NOMO-1 treated with dmso at 0.1 percent for 144 hours (cell line): ENCODE measurements at regions not wholly inside any gene's neighbourhood (a gene's known extent, or its start where the extent isn't known, plus 50 kb on each side); places are given as distances from the start of the nearest gene placed in this dataset.
"Not testable (repeated sequence)": the region's sequence is repeated elsewhere in the genome, so short reads cannot be mapped to it uniquely, and the experiment has no call there.

ENCODE experiments used
- DNase-seq: peaks from one replicate; lab custom pipeline; 2025; ENCODE audit not compliant: unreplicated experiment; lab: John Stamatoyannopoulos, UW

DNA sequence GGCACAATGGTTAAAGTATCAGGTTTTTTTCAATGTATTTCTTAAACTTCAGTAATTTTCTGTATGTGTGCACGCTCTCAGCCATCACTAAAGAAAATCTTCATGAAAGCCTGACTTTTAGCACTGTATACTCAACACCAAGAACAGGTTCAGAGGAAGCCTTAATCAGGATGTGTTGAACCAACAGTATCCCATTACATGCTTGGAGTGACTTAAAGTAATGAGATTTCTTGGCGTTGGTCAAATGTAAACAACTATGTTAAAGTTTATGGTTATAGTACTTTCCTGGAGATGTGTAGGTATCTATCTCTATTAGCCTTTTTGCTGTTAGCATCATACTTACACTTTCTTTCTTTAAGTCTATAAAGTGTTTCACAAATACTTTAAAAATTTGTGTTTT, 335.0 kb downstream of the CCER1 start:
- no peak for DNase-seq

DNA sequence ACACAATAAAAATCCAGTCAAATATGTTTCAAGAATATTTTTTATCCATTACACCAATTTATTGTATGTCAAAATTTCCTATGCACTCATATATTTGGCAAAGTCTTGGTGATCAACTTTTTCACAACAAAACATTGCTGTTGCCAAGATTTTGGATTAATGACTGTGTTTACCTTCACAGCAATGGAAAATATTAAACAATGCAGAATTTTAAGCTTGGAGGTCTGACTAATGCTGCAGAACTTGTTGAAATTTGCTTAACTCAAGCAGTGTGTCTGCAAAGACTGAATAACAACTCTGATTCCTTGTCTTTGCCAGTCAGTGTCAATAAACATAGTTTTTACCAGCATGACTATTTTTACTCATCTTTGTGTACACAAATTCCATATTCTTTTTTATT, 336.4 kb downstream of the CCER1 start:
- no peak for DNase-seq

DNA sequence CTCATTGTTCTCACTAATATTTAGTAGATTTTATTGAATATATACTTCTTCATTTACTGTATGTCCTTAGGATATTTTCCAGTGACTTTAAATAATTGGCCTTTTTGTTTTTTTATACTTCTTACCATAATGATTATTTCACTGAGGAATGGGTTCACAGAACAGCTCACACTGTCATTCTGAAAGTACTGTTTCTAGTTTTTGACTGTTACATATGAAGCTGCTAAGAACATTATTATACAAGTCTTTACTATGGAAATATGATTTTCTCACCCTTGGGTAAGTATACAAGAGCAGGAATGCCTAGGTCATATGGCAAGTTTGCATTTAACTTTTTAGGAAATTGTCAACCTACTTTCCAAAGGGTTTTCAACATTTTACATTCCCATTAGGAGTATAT, 343.1 kb downstream of the CCER1 start:
- DNase-seq, result no peak

DNA sequence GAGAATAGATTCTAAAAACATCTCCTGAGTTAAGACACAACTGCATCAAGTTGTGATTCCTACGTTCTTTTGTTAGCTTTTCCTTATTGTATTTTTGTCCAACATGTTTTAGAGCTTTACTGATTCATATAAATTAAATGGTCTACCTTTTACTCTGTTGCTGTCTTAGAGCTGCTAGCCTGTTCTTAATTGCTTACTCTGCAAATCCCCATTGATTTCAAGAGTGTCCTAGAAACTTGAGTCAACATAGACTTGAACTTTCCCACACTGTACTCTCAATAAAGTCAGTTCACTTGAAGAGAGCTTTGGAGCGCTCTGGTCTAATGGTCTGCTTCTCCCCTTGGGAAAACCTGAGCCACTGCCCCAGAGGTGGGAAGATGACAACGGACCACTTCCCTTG, 343.9 kb downstream of the CCER1 start:
- no peak for DNase-seq

DNA sequence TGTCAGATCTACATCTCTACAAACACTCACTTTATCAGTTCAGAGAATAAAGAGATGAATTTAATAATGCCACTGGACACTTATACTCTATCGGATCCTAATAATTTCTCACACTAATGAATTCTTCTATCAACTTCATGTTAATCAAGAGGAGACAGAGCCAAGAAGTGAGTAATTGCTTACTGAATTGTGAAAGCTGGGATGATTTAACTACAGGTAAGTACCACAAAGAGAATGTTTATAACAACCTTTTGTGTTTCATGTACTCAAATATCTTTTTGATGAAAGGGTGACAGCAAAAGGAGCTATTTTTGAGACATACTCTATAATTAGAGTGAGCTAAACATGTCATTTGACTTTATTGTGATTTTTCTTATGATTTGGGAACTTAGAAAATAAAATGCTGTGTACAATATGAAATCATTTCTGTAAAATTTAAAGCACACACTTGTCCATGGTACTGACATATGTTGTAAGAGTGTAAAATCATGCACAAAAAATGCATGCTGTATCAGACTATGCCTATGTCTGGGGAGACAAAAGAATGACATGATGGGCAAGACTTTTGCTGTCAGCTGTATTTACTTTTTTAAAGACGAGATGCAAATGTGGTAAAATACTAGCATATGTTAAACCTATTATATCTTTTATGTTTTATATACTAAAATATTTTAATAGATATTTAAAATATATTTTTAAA, 361.2 kb downstream of the CCER1 start:
- DNase-seq, result no peak

DNA sequence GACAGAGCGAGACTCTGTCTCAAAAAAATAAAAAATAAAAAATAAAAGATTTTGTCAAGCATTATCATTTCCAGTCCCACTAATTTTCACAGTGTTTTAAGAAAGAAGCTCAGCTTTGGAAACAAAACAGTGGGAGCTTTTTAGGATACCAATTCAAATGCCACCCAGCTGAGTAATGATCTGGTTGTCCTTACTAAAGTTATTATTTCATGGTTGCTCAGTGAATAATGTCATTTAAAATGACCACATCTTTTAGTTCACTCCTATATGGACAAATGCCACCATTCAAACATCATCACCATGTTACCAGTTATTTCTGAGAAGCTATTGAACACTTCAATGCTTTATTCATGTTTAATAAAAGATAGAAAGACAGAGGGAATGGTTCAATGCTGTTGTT, 365.0 kb downstream of the CCER1 start:
- no peak for DNase-seq

DNA sequence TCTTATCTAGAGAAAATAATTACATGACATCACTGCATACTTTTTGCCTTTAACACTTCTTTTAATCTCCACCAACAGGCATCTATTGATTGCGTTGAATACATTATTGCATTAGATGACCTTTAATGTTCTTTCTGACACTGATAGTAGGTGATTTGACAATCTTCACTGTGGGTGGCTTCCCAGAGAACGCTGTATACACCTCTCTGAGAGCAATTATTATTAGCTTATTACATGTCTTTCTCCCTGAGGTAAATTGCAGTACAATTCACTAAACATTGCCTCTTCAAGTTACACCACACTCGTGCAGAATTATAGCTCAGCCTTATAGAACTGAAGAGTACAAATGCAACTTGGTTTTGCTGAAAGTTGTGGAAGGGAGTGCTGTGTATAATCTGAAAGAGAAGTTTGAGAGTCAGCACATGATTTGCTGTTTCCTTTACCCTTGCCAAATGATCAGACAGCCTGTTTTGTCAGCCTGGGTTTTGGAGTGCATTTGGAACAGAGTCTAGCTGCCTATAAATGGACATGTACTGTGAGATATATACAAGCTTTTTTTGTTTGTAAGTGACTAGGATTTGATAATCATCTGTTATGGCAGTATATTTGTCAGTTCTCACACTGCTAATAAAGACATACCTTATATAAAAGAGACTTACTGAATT, 369.2 kb downstream of the CCER1 start:
- no peak for DNase-seq

DNA sequence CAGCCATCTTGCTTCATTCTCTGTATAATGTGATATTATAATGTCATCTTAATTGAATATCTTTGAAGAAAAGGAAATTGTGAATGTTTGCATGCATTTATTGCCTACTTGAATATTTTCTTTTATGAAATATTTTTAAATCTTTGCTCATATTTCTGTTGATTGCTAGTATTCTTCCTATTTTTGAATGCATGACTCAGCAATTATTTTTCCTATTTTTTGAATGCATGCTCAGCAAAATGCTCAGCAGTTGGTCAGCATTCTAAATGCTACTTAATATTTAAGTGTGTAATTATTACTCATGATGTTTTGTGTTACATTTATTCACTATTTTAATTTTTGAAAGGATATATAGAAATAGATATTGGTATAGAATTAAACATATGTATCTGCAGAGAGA, 378.3 kb downstream of the CCER1 start:
- DNase-seq, result no peak

DNA sequence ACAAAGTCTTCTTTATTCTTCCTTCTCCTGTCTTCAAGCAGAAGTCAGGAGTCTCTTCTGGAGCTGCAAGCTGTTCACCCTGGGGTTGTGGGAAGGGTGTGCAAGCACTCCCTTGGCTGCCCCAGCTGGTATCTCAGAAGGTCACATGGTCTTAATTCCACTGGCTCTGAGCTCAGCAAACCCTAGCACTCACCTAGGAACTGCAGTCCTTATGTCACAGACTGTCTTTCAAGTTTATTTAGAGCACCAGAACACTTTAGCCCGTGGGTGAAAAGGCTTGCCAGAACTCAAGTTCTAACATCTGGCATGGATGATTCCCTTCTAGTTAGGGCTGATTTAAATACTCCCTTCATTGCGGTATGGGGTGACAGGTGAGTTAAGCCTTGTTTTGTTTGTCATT, 379.0 kb downstream of the CCER1 start:
- DNase-seq, result no peak

DNA sequence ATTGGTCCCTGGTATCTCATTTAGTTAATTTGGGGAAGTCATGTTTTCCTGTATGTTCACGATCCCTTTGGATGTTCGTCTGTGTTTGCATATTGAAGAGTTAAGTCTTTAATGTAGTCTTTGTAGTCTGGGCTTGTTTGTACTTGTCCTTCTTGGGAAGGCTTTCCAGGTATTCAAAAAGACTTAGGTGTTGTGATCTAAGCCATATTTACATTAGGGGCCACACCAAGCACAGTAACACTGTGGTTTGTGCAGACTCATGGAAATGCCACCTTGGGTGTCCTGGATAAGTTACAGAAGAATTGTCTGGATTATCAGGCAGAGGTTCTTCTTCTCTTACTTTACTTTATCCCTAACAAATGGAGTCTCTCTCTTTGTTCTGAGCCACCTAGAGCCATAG, 380.3 kb downstream of the CCER1 start:
- no peak for DNase-seq

DNA sequence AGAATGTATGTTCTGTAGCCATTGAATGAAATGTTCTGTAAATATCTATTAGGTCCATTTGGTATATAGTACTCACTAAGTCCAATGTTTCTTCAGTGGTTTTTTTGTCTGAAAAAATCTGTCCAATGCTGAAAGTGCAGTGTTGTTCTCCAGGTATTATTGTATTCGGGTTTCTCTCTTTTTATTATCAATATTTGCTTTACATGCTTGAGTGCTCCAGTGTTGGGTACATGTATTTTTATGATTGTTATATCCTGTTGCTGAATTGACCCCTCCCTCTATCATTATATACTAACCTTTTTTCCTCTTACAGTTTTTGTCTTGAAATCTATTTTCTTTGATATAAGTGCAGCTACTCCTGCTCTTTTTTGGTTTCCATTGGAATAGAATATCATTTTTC, 382.2 kb downstream of the CCER1 start:
- no peak for DNase-seq

DNA sequence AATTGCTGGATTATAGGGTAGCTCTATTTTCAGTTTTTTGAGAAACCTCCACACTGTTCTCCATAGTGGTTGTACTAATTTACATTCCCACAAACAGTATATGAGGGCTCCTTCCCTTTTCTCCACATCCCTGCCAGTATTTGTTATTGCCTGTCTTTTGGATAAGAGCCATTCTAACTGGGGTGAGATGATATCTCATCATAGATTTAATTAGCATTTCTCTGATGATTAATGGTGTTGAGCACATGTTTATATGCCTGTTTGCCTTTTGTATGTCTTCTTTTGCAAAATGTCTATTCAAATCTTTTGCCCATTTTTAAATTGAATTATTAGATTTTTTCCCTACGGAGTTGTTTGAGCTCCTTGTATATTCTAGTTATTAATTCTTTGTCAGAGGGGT, 385.3 kb downstream of the CCER1 start:
- DNase-seq, result no peak

DNA sequence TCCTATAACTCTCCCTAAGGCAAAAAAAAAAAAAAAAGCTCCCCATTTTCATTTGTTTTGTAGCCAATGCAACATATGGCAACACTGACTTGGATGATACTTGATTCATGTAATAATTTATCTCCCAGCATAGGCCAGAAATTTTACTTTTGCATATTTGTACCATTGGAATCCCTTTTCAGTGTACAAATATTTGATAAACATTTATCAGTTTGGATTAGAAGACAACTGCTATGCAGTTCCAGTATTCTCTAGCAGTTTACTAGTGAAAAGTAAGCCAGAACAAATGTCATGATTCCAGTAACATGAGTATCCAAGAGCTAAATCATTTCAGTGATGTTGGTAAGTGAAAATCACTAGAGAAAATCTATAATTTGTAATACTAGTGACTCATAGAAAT, 392.3 kb downstream of the CCER1 start:
- DNase-seq, result no peak

DNA sequence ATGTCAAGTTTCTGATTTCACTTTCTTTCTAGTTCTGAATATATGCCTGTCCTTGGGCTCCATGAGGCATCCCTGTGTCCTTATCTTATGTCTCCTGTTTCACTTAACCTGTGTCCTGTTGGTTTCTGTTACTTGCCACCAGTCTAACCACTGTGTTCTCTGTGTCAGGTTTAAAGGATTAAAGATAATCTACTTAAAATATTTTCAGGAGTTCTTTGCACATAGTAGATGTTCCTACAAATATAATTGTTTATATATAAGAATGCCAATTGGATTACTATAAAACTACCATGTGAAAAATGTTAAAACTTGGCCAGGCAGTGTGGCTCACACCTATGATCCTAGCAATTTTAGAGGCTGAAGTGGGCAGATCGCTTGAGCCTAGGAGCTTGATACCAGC, 406.4 kb downstream of the CCER1 start:
- no peak for DNase-seq

DNA sequence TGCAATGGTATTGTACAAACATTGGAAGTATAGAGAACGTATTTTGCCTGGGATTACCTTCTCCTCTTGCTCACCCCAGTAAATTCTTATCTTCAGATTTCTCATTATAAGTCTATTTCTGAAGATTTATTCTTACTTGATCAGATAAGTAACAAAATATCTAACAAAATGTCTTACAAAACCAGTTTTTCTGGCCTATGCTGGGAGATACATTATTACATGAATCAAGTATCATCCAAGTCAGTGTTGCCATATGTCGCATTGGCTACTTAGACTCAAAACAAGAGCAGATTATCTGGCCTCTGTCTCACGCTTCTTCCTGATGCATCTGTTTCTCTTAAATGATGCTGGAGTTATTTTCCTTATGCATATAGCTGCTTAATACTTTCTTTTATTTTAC, 408.5 kb downstream of the CCER1 start:
- no peak for DNase-seq

DNA sequence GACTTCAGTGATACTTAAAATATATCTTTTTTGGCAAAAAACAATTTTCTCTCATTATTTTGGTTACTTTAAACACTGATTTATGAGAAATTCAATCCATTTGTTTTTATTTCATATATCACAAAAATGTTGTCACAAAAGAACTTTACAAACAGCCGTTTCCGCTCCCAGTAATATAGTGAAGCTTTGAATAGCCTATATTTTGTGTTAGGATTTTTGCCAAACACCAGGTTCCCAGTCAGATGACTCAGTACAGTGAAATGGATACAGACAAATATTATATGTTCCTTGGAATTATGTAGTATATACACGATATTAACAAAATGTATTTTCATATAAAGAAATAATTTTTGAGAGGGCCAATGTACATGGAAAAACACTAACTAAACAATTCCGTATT, 411.1 kb downstream of the CCER1 start:
- DNase-seq, result no peak

DNA sequence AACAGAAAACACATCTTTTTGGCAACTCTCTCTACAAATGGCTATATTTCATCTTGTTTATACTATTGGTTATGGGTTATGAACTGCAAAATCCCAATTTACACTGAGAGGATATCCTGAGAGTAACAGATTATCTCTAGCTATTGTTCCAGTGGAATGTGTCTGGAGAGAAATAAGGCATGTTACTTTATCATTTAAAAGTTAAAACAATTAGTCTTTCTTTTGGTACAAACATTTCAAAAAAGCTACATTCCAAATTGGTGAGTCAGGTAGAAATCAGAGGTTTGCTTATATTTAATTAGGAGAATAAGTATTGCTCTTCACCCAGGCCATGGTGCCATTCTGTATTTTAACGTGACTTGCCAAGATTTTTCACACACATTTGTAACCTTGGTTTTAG, 411.6 kb downstream of the CCER1 start:
- DNase-seq, result no peak

DNA sequence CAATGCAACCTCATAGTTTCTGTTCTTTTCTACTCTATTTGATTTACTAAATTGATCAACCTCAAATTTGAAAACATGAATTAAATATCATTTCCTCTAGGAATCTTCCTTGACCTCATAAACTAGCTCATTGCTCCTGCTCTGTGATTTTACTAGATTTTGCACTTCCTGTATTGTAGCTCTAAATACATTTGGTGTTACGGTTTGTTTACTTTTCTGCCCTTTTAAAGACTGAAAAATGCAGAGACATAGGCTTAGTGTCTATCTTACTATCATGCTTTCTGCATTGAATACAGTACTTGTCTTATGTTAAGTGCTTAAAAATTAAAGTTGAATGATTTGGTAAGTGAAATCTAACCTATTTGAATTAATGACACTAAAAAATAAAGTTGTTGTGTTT, 412.1 kb downstream of the CCER1 start:
- not testable (repeated sequence) for DNase-seq

DNA sequence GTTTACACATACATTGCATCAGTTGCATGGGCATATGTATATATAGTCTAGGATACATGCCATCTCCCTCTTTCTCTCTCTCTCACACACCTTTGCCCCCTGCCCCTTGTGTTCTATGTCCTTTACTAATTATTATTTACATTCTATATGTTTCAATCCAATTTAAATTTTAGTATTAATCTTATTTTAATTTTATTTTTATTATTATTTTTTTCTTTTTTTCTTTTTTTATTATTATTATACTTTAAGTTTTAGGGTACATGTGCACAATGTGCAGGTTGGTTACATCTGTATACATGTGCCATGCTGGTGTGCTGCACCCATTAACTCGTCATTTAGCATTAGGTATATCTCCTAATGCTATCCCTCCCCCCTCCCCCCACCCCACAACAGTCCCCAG, 421.1 kb downstream of the CCER1 start:
- DNase-seq, result not testable (repeated sequence)

DNA sequence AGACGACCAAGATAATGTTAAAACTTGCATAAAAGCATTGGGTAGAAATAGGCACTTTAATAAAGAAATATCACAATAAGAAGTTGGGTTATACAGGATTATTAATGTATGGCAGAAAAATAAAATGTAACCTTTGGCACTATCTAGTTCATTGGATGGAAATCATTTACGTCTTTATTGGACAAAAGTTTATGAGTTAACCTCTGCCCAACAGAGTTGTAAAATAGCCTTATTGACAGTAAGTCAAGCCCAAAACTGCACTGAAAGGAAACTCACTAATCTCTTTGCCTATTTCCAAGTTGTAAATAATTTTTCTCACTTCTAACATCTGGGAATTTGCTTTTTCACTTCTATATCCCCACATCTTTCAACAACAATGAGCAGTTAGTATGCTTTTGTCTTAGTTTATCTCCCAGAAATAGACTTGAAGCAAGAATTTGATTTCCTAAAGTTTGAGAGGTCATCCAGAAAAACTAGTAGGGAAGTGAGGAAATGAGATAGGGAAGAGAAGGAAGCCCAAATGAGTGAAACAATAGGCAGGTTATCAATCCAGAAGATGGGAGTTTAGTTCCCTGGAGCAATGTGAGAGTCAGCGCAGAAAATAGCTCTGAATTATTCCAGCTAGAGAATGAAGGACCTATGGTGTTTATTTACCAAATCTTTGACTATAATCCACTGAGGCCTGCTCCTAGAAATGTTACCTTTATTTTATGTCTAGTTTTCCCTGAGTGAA, 434.8 kb downstream of the CCER1 start:
- DNase-seq, result no peak

DNA sequence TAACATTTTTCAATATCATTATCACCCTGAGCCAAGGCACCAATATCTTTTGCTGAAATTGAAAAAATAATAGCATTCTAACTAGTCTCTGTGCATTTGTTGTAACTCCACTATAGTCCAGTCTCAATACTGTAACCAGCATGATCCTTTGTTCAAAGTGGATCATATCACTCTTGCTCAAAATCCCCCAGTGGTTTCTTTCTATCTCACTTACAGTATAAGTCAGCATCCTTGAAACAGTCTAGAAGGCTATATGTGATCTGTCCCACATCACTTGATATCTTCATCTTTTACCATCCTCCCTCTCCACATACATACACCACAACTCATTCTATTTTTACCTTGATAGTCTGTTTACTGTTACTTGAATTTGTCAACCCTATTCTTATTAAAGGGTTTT, 435.7 kb downstream of the CCER1 start:
- no peak for DNase-seq
